ENCODE measurements at regions not wholly inside any gene's neighbourhood (a gene's known extent, or its start where the extent isn't known, plus 50 kb on each side); places are given as distances from the start of the nearest gene placed in this dataset.
"Not testable (repeated sequence)": the region's sequence is repeated elsewhere in the genome, so short reads cannot be mapped to it uniquely, and the experiment has no call there.

GRCh38 chr2:75381032-75381431, 179.7 kb downstream of the EVA1A start:
- no peak for DNase-seq

GRCh38 chr2:75379476-75380210, 180.3 kb upstream of the TACR1 start:
- DNase-seq = no peak

- DNase-seq = no peak
Observed at GRCh38 chr2:75375646-75376582, 176.6 kb upstream of the TACR1 start.

GRCh38 chr2:75374414-75374957, 175.2 kb upstream of the TACR1 start:
- not testable (repeated sequence) for DNase-seq

GRCh38 chr2:75367401-75367800, 168.1 kb upstream of the TACR1 start:
- no peak for DNase-seq

- no peak for DNase-seq
Observed at GRCh38 chr2:75361486-75361885, 162.2 kb upstream of the TACR1 start.

GRCh38 chr2:75360945-75361344, 161.6 kb upstream of the TACR1 start:
- DNase-seq = no peak

GRCh38 chr2:75356865-75357264, 157.5 kb upstream of the TACR1 start:
- no peak for DNase-seq

GRCh38 chr2:75353131-75353530, 153.8 kb upstream of the TACR1 start:
- no peak for DNase-seq

- no peak for DNase-seq
Observed at GRCh38 chr2:75348307-75348706, 149.0 kb upstream of the TACR1 start.

GRCh38 chr2:75344146-75344545, 144.8 kb upstream of the TACR1 start:
- no peak for DNase-seq

GRCh38 chr2:75342504-75343175, 143.3 kb upstream of the TACR1 start:
- DNase-seq = no peak

- no peak for DNase-seq
Observed at GRCh38 chr2:75340560-75340959, 141.2 kb upstream of the TACR1 start.

- DNase-seq = no peak
Observed at GRCh38 chr2:75338461-75338860, 139.1 kb upstream of the TACR1 start.

GRCh38 chr2:75337619-75338018, 138.3 kb upstream of the TACR1 start:
- DNase-seq = no peak

GRCh38 chr2:75337016-75337415, 137.7 kb upstream of the TACR1 start:
- no peak for DNase-seq

GRCh38 chr2:75336451-75336850, 137.1 kb upstream of the TACR1 start:
- DNase-seq = no peak

- DNase-seq = no peak
Observed at GRCh38 chr2:75334076-75334475, 134.8 kb upstream of the TACR1 start.

GRCh38 chr2:75333646-75334045, 134.3 kb upstream of the TACR1 start:
- no peak for DNase-seq

GRCh38 chr2:75328156-75328555, 128.8 kb upstream of the TACR1 start:
- no peak for DNase-seq

- DNase-seq = no peak
Observed at GRCh38 chr2:75327334-75327733, 128.0 kb upstream of the TACR1 start.

GRCh38 chr2:75326645-75327044, 127.3 kb upstream of the TACR1 start:
- DNase-seq = no peak

GRCh38 chr2:75325594-75325993, 126.3 kb upstream of the TACR1 start:
- DNase-seq = no peak

All from activated CD4-positive, alpha-beta T cell treated with anti-CD3 and anti-CD28 coated beads, Interleukin-2, Interleukin-6, amounts not matched to agents 100 ng/mL and 50 ng/mL, durations not matched to agents 16 hours and 8 hours (primary cell).